ENCODE measurements at regions not wholly inside any gene's neighbourhood (a gene's known extent, or its start where the extent isn't known, plus 50 kb on each side); places are given as distances from the start of the nearest gene placed in this dataset.

DNA sequence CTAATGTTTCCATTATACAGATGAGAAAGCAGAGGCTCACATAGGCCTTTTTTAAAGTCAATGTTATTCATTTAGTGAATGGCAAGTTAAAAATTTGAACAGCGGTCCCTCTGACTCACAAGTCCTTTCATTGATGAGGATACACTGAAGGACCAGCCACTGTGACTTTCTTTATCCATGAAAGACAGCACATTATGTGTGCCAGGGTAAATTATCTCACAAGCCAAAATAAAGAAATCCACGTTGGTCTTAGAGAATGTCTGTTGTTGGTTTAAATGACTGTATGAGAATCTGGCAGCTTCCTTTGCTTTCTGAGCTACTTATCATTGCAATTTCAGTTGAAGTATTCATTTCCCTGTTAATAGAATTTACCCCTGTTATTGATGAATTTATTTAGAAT is 485.1 kb downstream of the TBL1XR1 start:
- no peak for TF ChIP-seq POLR2A (IDR thresholded peaks at IDR 0.05)
- TF ChIP-seq, protein P1, sequence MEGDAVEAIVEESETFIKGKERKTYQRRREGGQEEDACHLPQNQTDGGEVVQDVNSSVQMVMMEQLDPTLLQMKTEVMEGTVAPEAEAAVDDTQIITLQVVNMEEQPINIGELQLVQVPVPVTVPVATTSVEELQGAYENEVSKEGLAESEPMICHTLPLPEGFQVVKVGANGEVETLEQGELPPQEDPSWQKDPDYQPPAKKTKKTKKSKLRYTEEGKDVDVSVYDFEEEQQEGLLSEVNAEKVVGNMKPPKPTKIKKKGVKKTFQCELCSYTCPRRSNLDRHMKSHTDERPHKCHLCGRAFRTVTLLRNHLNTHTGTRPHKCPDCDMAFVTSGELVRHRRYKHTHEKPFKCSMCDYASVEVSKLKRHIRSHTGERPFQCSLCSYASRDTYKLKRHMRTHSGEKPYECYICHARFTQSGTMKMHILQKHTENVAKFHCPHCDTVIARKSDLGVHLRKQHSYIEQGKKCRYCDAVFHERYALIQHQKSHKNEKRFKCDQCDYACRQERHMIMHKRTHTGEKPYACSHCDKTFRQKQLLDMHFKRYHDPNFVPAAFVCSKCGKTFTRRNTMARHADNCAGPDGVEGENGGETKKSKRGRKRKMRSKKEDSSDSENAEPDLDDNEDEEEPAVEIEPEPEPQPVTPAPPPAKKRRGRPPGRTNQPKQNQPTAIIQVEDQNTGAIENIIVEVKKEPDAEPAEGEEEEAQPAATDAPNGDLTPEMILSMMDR (IDR thresholded peaks at IDR 0.05) = no peak
